Common myeloid progenitor, CD34-positive (primary cell): ENCODE measurements at regions not wholly inside any gene's neighbourhood (a gene's known extent, or its start where the extent isn't known, plus 50 kb on each side); places are given as distances from the start of the nearest gene placed in this dataset.

Source experiments
- CTCF ChIA-PET: fragments of 350-600 bp; sonication (Branson Sonifier 250); formaldehyde crosslinking; loops from one replicate; lab custom pipeline; 2021; ENCODE audit warnings: antibody characterized with exemption; lab: Charles Lee
- POLR2A ChIA-PET: fragments of 350-600 bp; sonication (Branson Sonifier 250); formaldehyde crosslinking; loops from one replicate; lab custom pipeline; 2021; ENCODE audit warnings: antibody characterized with exemption; lab: Charles Lee
- DNase-seq, 3 donors: peaks; one replicate each; pipeline versions ENCODE4 v3.0.0 to v3.0.0-alpha.2; 2013
- H3K27ac ChIP-seq, 2 experiments: 1 replicate in 1 of 2; 2 replicates in 1 of 2; pipeline ENCODE4 v1.7.0; 2013; ENCODE audit warnings: inconsistent platforms in 2 of 2, low read length in 2 of 2, mild to moderate bottlenecking in 2 of 2, low read depth in 1 of 2, moderate library complexity in 1 of 2; ENCODE audit not compliant: severe bottlenecking in 2 of 2, insufficient read depth in 1 of 2, poor library complexity in 1 of 2
- H3K27me3 ChIP-seq, 5 experiments: replicated peaks in 2 of 5; 1 replicate in 3 of 5; 2 replicates in 2 of 5; pipeline versions ENCODE4 v1.6.1 to v1.7.0; 2013; ENCODE audit warnings: low read length in 4 of 5, mild to moderate bottlenecking in 2 of 5, moderate library complexity in 2 of 5, inconsistent platforms in 1 of 5; ENCODE audit not compliant: insufficient read depth in 5 of 5, control insufficient read depth in 4 of 5
- H3K36me3 ChIP-seq, 4 experiments: 1 replicate in 2 of 4; 2 replicates in 2 of 4; pipeline versions ENCODE4 v1.6.1 to v1.7.0; 2013; ENCODE audit warnings: low read length in 3 of 4, control low read depth in 1 of 4, mild to moderate bottlenecking in 1 of 4; ENCODE audit not compliant: control insufficient read depth in 4 of 4, insufficient read depth in 4 of 4
- H3K4me1 ChIP-seq, 4 experiments: 1 replicate in 3 of 4; 2 replicates in 1 of 4; pipeline versions ENCODE4 v1.6.1 to v1.7.1; 2013; ENCODE audit warnings: low read length in 3 of 4, mild to moderate bottlenecking in 3 of 4, control low read depth in 1 of 4, inconsistent platforms in 1 of 4, moderate library complexity in 1 of 4; ENCODE audit not compliant: control insufficient read depth in 4 of 4, insufficient read depth in 4 of 4; ENCODE audit errors: control extremely low read depth in 1 of 4
- H3K4me3 ChIP-seq, 7 experiments: 1 replicate in 4 of 7; 2 replicates in 3 of 7; pipeline versions ENCODE4 v1.5.1 to v1.7.0; 2013; ENCODE audit warnings: mild to moderate bottlenecking in 7 of 7, low read length in 6 of 7, moderate library complexity in 6 of 7, inconsistent platforms in 2 of 7, low read depth in 2 of 7, control low read depth in 1 of 7; ENCODE audit not compliant: insufficient read depth in 4 of 7, control insufficient read depth in 1 of 7; ENCODE audit errors: extremely low read depth in 1 of 7
- H3K9me3 ChIP-seq, 5 experiments: 1 replicate in 4 of 5; 2 replicates in 1 of 5; pipeline versions ENCODE4 v1.6.1 to v1.7.1; 2013; ENCODE audit warnings: low read length in 4 of 5, mild to moderate bottlenecking in 2 of 5, inconsistent platforms in 1 of 5, low read depth in 1 of 5, moderate library complexity in 1 of 5; ENCODE audit not compliant: control insufficient read depth in 4 of 5, insufficient read depth in 2 of 5; ENCODE audit errors: control extremely low read depth in 1 of 5
- WGBS: methylation state at CpG from one replicate; pipeline ENCODE4 v1.1.5; 2013; ENCODE audit not compliant: insufficient coverage; 5-methylcytosine and 5-hydroxymethylcytosine counted together

- H3K4me1 ChIP-seq: no peaks in the 10 kb centered on the region
- WGBS: 91% methylated on average over 3 of the region's 3 CpGs
- ChIA-PET CTCF (no interaction called here), POLR2A (no interaction called here)
- H3K9me3 ChIP-seq: peaks cover 0 to 2% (median 0%) of the 10 kb centered on the region in 5 experiments
- H3K27ac ChIP-seq: no peak overlapping the region
- peaks cover 0 to 6% (median 2%) of the 10 kb centered on the region in 5 experiments for H3K27me3 ChIP-seq
- no peak overlapping the region for H3K4me3 ChIP-seq
- no peak for DNase-seq
- H3K36me3 ChIP-seq: no peaks in the 10 kb centered on the region
Observed at GRCh38 chr18:22674272-22674671, 256.6 kb upstream of the CTAGE1 start.

GRCh38 chr18:22675006-22675405 is 257.3 kb upstream of the CTAGE1 start:
- POLR2A ChIA-PET: no interaction called here
- Histone ChIP-seq H3K4me1 (no peaks in the 10 kb centered on the region), H3K27me3 (peaks cover 0 to 6% (median 2%) of the 10 kb centered on the region in 5 experiments), H3K36me3 (no peaks in the 10 kb centered on the region), H3K9me3 (peaks cover 0 to 2% (median 0%) of the 10 kb centered on the region in 5 experiments), H3K4me3 (no peak overlapping the region), H3K27ac (no peak overlapping the region)
- DNase-seq: no peak
- CTCF ChIA-PET: no interaction called here

GRCh38 chr18:22676423-22676822 is 256.7 kb upstream of the RBBP8 start:
- Histone ChIP-seq H3K9me3 (peaks cover 0 to 2% (median 1%) of the 10 kb centered on the region in 5 experiments), H3K27me3 (peaks cover 0 to 4% (median 0%) of the 10 kb centered on the region in 5 experiments), H3K4me1 (no peaks in the 10 kb centered on the region), H3K4me3 (no peak overlapping the region), H3K36me3 (no peaks in the 10 kb centered on the region), H3K27ac (no peak overlapping the region)
- POLR2A ChIA-PET: no interaction called here
- CTCF ChIA-PET: no interaction called here
- DNase-seq: no peak
- WGBS: no CpG with 5 or more reads among the region's 2 CpGs

- Histone ChIP-seq H3K4me1 (no peaks in the 10 kb centered on the region), H3K27me3 (peaks cover 0 to 6% (median 0%) of the 10 kb centered on the region in 5 experiments), H3K4me3 (no peak overlapping the region), H3K36me3 (no peaks in the 10 kb centered on the region), H3K9me3 (peaks cover 0 to 2% (median 1%) of the 10 kb centered on the region in 5 experiments), H3K27ac (no peak overlapping the region)
- no peak for DNase-seq
- WGBS: no CpG with 5 or more reads among the region's 1 CpG
- CTCF ChIA-PET: no interaction called here
- POLR2A ChIA-PET: no interaction called here
Observed at GRCh38 chr18:22678486-22678885, 254.6 kb upstream of the RBBP8 start.

GRCh38 chr18:22680944-22681343 is 252.2 kb upstream of the RBBP8 start:
- Histone ChIP-seq H3K9me3 (peaks cover 0 to 1% (median 0%) of the 10 kb centered on the region in 5 experiments), H3K4me1 (no peaks in the 10 kb centered on the region), H3K27ac (no peak overlapping the region), H3K36me3 (no peaks in the 10 kb centered on the region), H3K4me3 (no peak overlapping the region), H3K27me3 (peaks cover 0 to 6% (median 0%) of the 10 kb centered on the region in 5 experiments)
- POLR2A ChIA-PET: no interaction called here
- DNase-seq: no peak
- CTCF ChIA-PET: no interaction called here

GRCh38 chr18:22681908-22682307 is 251.2 kb upstream of the RBBP8 start:
- WGBS: 50% methylated on average over 2 of the region's 2 CpGs
- Histone ChIP-seq H3K27ac (no peak overlapping the region), H3K36me3 (no peaks in the 10 kb centered on the region), H3K9me3 (peaks cover 0 to 1% (median 0%) of the 10 kb centered on the region in 5 experiments), H3K4me3 (no peak overlapping the region), H3K4me1 (no peaks in the 10 kb centered on the region), H3K27me3 (peaks cover 0 to 6% (median 0%) of the 10 kb centered on the region in 5 experiments)
- DNase-seq: no peak
- CTCF ChIA-PET: no interaction called here
- POLR2A ChIA-PET: no interaction called here

- DNase-seq: no peak
- Histone ChIP-seq H3K4me1 (no peaks in the 10 kb centered on the region), H3K27me3 (peaks cover 0 to 6% (median 0%) of the 10 kb centered on the region in 5 experiments), H3K9me3 (peaks cover 0 to 2% (median under 1%) of the 10 kb centered on the region in 5 experiments), H3K4me3 (no peak overlapping the region), H3K36me3 (no peaks in the 10 kb centered on the region), H3K27ac (no peak overlapping the region)
- 100% methylated on average over 1 of the region's 1 CpG for WGBS
- ChIA-PET CTCF (interaction anchor here (1.2 kb wide), 1 partner anchor 21 kb away, joined by 3 read pairs; no protein-coding TSS in a partner anchor), POLR2A (interaction anchor here (0.7 kb wide), 1 partner anchor 1849 kb away, joined by 3 read pairs; no protein-coding TSS in a partner anchor)
Observed at GRCh38 chr18:22682720-22683119, 250.4 kb upstream of the RBBP8 start.
